Epithelial cell of proximal tubule (primary cell): ENCODE measurements at regions not wholly inside any gene's neighbourhood (a gene's known extent, or its start where the extent isn't known, plus 50 kb on each side); places are given as distances from the start of the nearest gene placed in this dataset.

Experiments
- DNase-seq: peaks from one replicate; pipeline ENCODE4 v3.0.0-alpha.2; 2011; ENCODE audit warnings: low read depth
- H3K4me3 ChIP-seq: 2 replicates; pipeline ENCODE4 v1.5.1; 2011; ENCODE audit warnings: low read depth, mild to moderate bottlenecking, low read length
- TF ChIP-seq, protein P1 (sequence below): conservative IDR thresholded peaks from 2 replicates; pipeline ENCODE4 v1.5.1; 2012; ENCODE audit warnings: low read depth, mild to moderate bottlenecking, low read length

DNA sequence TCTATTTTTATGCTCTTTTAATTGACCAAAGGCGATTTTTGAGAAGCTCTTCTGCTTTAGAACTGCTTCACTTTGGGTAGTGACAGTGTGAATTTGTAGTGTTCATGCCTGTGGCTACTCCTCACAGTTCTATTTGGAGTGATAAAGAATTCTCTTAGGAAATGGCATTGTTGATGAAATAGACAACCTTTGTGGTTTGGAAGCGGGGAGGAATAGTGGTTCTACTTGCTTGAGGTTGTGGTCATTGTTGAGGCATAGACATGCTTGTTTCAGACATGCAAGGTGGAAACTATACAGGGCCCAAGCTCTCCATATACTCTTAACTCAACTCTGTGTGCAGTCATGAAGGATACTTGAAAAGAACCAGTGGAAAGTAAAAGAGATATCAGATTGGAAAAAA, 481.1 kb upstream of the NEGR1 start:
- no peak overlapping the region for H3K4me3 ChIP-seq
- no peak for DNase-seq
- TF ChIP-seq, protein P1, sequence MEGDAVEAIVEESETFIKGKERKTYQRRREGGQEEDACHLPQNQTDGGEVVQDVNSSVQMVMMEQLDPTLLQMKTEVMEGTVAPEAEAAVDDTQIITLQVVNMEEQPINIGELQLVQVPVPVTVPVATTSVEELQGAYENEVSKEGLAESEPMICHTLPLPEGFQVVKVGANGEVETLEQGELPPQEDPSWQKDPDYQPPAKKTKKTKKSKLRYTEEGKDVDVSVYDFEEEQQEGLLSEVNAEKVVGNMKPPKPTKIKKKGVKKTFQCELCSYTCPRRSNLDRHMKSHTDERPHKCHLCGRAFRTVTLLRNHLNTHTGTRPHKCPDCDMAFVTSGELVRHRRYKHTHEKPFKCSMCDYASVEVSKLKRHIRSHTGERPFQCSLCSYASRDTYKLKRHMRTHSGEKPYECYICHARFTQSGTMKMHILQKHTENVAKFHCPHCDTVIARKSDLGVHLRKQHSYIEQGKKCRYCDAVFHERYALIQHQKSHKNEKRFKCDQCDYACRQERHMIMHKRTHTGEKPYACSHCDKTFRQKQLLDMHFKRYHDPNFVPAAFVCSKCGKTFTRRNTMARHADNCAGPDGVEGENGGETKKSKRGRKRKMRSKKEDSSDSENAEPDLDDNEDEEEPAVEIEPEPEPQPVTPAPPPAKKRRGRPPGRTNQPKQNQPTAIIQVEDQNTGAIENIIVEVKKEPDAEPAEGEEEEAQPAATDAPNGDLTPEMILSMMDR = no peak

DNA sequence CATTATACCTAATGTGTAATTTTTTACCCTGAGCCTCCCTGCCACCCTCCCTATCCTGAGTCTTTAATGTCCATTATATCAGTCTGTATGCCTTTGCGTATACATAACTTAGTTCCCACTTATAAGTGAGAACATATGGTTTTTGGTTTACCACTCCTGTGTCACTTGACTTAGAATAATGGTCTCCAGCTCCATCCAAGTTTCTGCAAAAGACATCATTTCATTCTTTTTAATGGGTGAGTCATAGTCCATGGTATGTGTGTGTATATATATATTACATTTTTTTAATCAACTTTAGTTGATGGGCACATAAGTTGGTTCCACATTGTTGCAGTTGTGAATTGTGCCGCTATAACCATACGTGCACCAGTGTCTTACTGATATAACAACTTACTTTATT, 477.1 kb upstream of the NEGR1 start:
- no peak overlapping the region for H3K4me3 ChIP-seq
- DNase-seq = no peak
- TF ChIP-seq, protein P1 = no peak

DNA sequence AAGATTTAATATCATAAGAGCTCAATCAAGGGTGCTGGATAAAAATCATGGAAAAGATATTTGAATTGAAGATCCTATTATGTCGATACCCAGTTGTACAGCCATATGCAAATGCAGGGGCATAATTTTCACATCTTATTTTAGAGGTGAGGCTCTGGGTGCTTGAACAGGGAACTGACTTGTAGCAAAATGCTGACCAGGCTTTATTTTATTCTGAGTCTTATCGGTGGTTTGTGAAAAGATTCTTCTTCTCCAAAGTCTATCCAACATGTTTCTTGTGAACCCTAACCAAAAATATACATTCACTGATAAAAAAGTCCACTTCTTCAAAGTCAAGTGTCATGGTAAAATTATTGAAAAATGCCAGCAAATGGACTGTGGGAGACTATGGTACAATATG, 475.5 kb upstream of the NEGR1 start:
- TF ChIP-seq, protein P1 = no peak
- DNase-seq = no peak
- H3K4me3 ChIP-seq = no peak overlapping the region

DNA sequence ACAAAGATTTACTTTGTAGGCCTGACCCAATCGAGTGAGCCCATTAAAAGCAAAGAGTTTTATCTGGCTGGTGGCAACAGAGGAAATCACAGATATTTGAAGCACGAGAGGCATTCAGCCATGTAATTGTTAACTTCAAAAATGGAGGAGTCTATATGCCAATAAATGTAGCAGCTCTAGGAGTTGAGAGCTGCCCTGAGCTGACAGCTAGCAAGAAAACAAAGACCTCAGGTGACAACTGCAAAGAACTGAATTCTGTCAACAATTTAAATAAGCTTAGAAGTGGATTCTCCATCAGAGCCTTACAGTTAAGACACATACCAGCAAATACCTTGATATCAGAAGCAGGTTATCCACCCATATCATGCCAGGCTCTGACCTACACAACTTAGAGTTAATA, 463.1 kb upstream of the NEGR1 start:
- TF ChIP-seq, protein P1 = no peak
- no peak for DNase-seq
- no peak overlapping the region for H3K4me3 ChIP-seq

DNA sequence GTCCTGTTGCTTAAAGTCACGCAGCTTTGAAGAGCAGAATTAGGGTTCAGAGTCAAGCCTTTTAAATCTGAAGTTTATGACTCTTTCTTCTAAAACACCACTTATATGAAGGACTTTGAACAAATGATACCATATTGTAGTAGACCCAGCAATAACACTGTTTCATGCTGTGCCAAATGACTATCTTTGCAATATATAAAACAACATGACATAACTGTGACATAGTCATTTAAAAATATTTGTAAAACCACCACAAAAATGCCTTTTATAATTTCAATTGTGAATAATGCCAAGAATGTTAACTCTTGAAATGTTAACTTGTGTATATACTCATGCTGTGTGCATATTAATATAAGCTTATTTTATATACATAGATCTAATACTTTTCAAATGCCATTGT, 452.1 kb upstream of the NEGR1 start:
- no peak for DNase-seq
- H3K4me3 ChIP-seq = no peak overlapping the region
- TF ChIP-seq, protein P1 = no peak

DNA sequence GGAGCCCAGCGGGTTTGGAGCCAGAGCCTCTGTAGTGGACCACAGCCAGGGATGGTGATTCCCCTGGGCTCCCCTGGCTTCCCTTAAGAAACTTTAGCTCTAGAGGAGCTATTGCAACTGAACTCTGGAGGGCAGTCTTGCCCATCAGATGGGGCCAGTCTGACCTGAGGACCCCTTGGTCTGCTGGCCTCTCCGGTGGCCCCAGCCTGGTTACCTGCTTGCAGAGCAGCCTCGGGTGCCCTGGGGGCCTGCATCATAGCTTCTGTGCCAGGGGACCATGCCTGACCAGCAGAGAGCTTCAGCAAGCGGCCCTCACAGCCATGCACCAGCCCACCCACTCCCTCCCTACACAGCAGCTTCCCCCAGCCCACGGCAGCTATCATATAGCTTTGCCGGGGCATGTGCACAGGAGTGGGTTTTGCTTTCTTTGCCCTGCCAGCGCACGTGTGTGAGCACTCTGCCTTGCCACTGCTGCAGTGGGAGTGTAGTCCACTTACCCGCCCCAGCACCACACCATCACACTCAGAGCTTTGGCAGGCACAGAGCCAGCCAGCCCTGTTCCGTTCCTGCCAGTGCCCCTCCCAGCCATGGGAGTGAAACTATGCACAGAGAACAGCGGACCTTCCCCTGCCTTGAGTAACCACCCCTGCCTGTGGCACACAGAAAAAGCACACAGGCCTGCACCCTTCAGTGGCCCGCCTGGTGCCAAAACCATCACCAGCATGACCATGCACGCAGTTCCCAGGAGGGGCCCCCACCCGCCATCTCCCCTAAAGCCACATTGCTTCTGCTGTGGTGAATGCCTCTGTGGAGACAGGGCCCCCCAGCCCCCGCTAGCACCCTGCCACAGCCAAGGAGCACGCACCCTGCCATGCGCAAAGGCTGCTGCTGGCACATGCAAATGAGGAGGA, 442.9 kb upstream of the NEGR1 start:
- no peak overlapping the region for H3K4me3 ChIP-seq
- TF ChIP-seq, protein P1 = no peak
- no peak for DNase-seq

DNA sequence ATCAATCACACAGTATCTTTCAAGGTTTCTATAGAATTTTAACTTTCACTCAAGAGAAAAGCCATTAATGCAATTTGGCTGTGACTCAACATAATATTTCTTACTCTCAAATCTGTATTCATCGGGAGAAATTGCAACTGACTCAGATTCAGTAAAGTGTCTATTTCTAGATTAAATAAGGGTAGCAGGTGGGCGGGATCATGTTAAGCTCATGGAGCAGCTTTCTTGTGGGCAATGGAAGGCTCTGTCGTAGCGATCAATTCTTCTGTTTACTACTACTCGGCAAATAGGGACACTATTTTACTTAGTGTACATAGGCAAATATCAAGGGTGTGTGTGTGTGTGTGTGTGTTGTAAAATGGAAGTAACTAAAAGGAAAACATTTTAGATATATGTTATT, 423.6 kb upstream of the NEGR1 start:
- no peak overlapping the region for H3K4me3 ChIP-seq
- DNase-seq = no peak
- TF ChIP-seq, protein P1 = no peak
